GM19468 (cell line): ENCODE measurements at regions not wholly inside any gene's neighbourhood (a gene's known extent, or its start where the extent isn't known, plus 50 kb on each side); places are given as distances from the start of the nearest gene placed in this dataset.

Experiments used
- ATAC-seq: cut with Tn5 transposase; IDR thresholded peaks from one replicate; pipeline ENCODE4 v1.9.1; 2021; ENCODE audit warnings: mild to moderate bottlenecking, moderate library complexity, moderate number of reproducible peaks; ENCODE audit not compliant: unreplicated experiment; ENCODE audit errors: extremely low read depth

- ATAC-seq: no peak
Observed at GRCh38 chr1:5340560-5341130, 651.6 kb downstream of the NPHP4 start.

- ATAC-seq: no peak
Observed at GRCh38 chr1:5338466-5338865, 653.8 kb downstream of the NPHP4 start.

- ATAC-seq: no peak
Observed at GRCh38 chr1:5333291-5333690, 658.9 kb downstream of the NPHP4 start.

- no peak for ATAC-seq
Observed at GRCh38 chr1:5331101-5331500, 661.1 kb downstream of the NPHP4 start.

GRCh38 chr1:5329068-5329739 is 663.0 kb downstream of the NPHP4 start:
- ATAC-seq: no peak

GRCh38 chr1:5324883-5325282 is 667.3 kb downstream of the NPHP4 start:
- no peak for ATAC-seq

- ATAC-seq: no peak
Observed at GRCh38 chr1:5318143-5318816, 663.9 kb downstream of the AJAP1 start.

GRCh38 chr1:5317391-5317790 is 663.0 kb downstream of the AJAP1 start:
- no peak for ATAC-seq

GRCh38 chr1:5312862-5313261 is 658.5 kb downstream of the AJAP1 start:
- ATAC-seq: no peak

GRCh38 chr1:5312293-5312674 is 657.9 kb downstream of the AJAP1 start:
- no peak for ATAC-seq

GRCh38 chr1:5311634-5312292 is 657.4 kb downstream of the AJAP1 start:
- ATAC-seq: no peak

GRCh38 chr1:5311147-5311546 is 656.7 kb downstream of the AJAP1 start:
- no peak for ATAC-seq

- no peak for ATAC-seq
Observed at GRCh38 chr1:5308249-5308648, 653.8 kb downstream of the AJAP1 start.

GRCh38 chr1:5304702-5305101 is 650.3 kb downstream of the AJAP1 start:
- ATAC-seq: no peak

GRCh38 chr1:5298376-5298775 is 644.0 kb downstream of the AJAP1 start:
- no peak for ATAC-seq

- ATAC-seq: no peak
Observed at GRCh38 chr1:5297886-5298239, 643.5 kb downstream of the AJAP1 start.

- ATAC-seq: no peak
Observed at GRCh38 chr1:5297180-5297885, 642.9 kb downstream of the AJAP1 start.

GRCh38 chr1:5296557-5297179 is 642.3 kb downstream of the AJAP1 start:
- no peak for ATAC-seq

GRCh38 chr1:5296095-5296494 is 641.7 kb downstream of the AJAP1 start:
- no peak for ATAC-seq

- ATAC-seq: no peak
Observed at GRCh38 chr1:5291889-5292288, 637.5 kb downstream of the AJAP1 start.
